BJ (cell line): ENCODE measurements at regions not wholly inside any gene's neighbourhood (a gene's known extent, or its start where the extent isn't known, plus 50 kb on each side); places are given as distances from the start of the nearest gene placed in this dataset.

Experiments
- CTCF ChIA-PET: fragments of 350-600 bp; formaldehyde crosslinking; extraction: SDS; loops from one replicate; lab custom pipeline; 2021; ENCODE audit warnings: antibody characterized with exemption, inconsistent platforms; lab: Yijun Ruan, JAX
- POLR2A ChIA-PET: fragments of 300-600 bp; sonication (Branson Sonifier 250); formaldehyde crosslinking; extraction: SDS; loops from one replicate; lab custom pipeline; 2021; ENCODE audit warnings: antibody characterized with exemption; lab: Charles Lee
- DNase-seq: peaks from one replicate; pipeline ENCODE4 v3.0.0-alpha.2; 2011; ENCODE audit warnings: low read depth
- H3K27me3 ChIP-seq: 2 replicates; pipeline ENCODE4 v1.6.0; 2011; ENCODE audit warnings: low read length; ENCODE audit not compliant: control insufficient read depth, insufficient read depth
- H3K36me3 ChIP-seq: 2 replicates; pipeline ENCODE4 v1.5.1; 2011; ENCODE audit warnings: low read length; ENCODE audit not compliant: control insufficient read depth, insufficient read depth
- H3K4me3 ChIP-seq: 2 replicates; pipeline ENCODE4 v1.5.1; 2011; ENCODE audit warnings: low read depth, mild to moderate bottlenecking, control low read depth, low read length
- CTCF ChIP-seq: IDR thresholded peaks from 2 replicates; pipeline ENCODE4 v1.5.1; 2011; ENCODE audit warnings: low read depth, mild to moderate bottlenecking, control low read depth, inconsistent platforms, low read length, moderate library complexity; ENCODE audit not compliant: insufficient read depth

GRCh38 chr2:56688661-56689060 lies 504.9 kb downstream of the CCDC85A start:
- no peaks in the 10 kb centered on the region for H3K36me3 ChIP-seq
- no peaks in the 10 kb centered on the region for H3K27me3 ChIP-seq
- no peak overlapping the region for H3K4me3 ChIP-seq
- TF ChIP-seq CTCF = no peak
- CTCF ChIA-PET = interaction anchor here (0.6 kb wide), 1 partner anchor 341 kb away, joined by 3 read pairs; no protein-coding TSS in a partner anchor
- DNase-seq = no peak
- POLR2A ChIA-PET = no interaction called here

GRCh38 chr2:56693501-56693900 lies 509.7 kb downstream of the CCDC85A start:
- no peak for TF ChIP-seq CTCF
- ChIA-PET POLR2A (no interaction called here), CTCF (no interaction called here)
- DNase-seq = no peak
- Histone ChIP-seq H3K4me3 (no peak overlapping the region), H3K36me3 (no peaks in the 10 kb centered on the region), H3K27me3 (no peaks in the 10 kb centered on the region)

- ChIA-PET POLR2A (no interaction called here), CTCF (no interaction called here)
- Histone ChIP-seq H3K36me3 (no peaks in the 10 kb centered on the region), H3K27me3 (no peaks in the 10 kb centered on the region), H3K4me3 (no peak overlapping the region)
- DNase-seq = no peak
- TF ChIP-seq CTCF = no peak
These were observed 519.2 kb downstream of the CCDC85A start for GRCh38 chr2:56703001-56703400.

- no peaks in the 10 kb centered on the region for H3K27me3 ChIP-seq
- TF ChIP-seq CTCF = no peak
- no peaks in the 10 kb centered on the region for H3K36me3 ChIP-seq
- DNase-seq = no peak
- H3K4me3 ChIP-seq = no peak overlapping the region
- ChIA-PET CTCF (interaction anchor here (1.3 kb wide), 1 partner anchor 19 kb away, joined by 3 read pairs; no protein-coding TSS in a partner anchor), POLR2A (no interaction called here)
These were observed 521.9 kb downstream of the CCDC85A start for GRCh38 chr2:56705713-56706112.

- TF ChIP-seq CTCF = no peak
- no peaks in the 10 kb centered on the region for H3K36me3 ChIP-seq
- H3K4me3 ChIP-seq = no peak overlapping the region
- DNase-seq = no peak
- no peaks in the 10 kb centered on the region for H3K27me3 ChIP-seq
- CTCF ChIA-PET = no interaction called here
- POLR2A ChIA-PET = no interaction called here
These were observed 523.4 kb downstream of the CCDC85A start for GRCh38 chr2:56707218-56707617.
